AG10803 (cell line): ENCODE measurements at regions not wholly inside any gene's neighbourhood (a gene's known extent, or its start where the extent isn't known, plus 50 kb on each side); places are given as distances from the start of the nearest gene placed in this dataset.
A peak's percentile ranks its signal among the peaks of the same experiment; 100 is the strongest.

Experiments
- DNase-seq: peaks from one replicate; pipeline ENCODE4 v3.0.0; 2010; ENCODE audit warnings: low read depth
- H3K4me3 ChIP-seq: 2 replicates; pipeline ENCODE4 v1.5.1; 2011; ENCODE audit warnings: mild to moderate bottlenecking, low read length, control low read depth
- TF ChIP-seq, protein P1 (sequence below): conservative IDR thresholded peaks from 2 replicates; pipeline ENCODE4 v1.5.1; 2011; ENCODE audit warnings: mild to moderate bottlenecking, low read length, control low read depth, inconsistent platforms

DNA sequence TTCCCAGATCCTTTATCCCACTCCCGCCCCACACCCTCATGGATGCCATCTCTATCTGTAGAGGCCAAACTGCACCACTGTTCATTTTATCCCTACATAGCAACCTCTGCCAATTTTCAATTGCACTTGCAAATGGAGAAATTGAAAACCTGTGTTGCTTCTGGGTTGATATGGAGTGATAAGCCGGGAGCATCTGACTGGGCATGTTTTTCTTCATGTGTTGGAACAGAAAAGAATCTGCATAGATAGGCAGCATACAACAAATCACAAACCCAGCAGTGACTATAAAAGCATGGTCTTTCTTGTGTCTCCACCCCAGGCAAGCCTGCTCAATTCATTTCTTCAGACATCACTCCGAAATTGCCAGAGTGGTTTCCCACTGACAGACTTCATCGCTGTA lies 608.8 kb upstream of the CAMK1G start:
- DNase-seq: no peak
- TF ChIP-seq, protein P1, sequence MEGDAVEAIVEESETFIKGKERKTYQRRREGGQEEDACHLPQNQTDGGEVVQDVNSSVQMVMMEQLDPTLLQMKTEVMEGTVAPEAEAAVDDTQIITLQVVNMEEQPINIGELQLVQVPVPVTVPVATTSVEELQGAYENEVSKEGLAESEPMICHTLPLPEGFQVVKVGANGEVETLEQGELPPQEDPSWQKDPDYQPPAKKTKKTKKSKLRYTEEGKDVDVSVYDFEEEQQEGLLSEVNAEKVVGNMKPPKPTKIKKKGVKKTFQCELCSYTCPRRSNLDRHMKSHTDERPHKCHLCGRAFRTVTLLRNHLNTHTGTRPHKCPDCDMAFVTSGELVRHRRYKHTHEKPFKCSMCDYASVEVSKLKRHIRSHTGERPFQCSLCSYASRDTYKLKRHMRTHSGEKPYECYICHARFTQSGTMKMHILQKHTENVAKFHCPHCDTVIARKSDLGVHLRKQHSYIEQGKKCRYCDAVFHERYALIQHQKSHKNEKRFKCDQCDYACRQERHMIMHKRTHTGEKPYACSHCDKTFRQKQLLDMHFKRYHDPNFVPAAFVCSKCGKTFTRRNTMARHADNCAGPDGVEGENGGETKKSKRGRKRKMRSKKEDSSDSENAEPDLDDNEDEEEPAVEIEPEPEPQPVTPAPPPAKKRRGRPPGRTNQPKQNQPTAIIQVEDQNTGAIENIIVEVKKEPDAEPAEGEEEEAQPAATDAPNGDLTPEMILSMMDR: no peak
- H3K4me3 ChIP-seq: no peak overlapping the region

DNA sequence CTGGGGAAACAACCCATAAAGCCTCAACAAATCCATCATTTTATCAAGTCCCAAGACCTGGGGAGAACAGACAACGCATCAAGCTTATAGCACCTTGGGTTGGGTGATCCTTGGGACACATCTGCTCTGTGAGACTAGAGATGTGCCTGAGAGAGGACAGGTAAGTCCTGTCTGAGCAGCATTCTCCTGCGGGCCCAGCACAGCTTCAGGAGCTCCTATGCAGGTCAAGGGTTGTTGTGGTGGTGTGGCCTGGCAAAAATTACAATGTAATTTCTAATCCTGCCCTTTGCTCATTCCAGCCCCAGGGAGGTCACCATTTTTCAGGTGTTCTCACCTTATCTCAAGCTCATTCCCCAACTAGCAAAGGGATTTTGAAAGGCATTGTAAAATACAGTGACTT lies 608.1 kb upstream of the CAMK1G start:
- TF ChIP-seq, protein P1: no peak
- no peak overlapping the region for H3K4me3 ChIP-seq
- no peak for DNase-seq

DNA sequence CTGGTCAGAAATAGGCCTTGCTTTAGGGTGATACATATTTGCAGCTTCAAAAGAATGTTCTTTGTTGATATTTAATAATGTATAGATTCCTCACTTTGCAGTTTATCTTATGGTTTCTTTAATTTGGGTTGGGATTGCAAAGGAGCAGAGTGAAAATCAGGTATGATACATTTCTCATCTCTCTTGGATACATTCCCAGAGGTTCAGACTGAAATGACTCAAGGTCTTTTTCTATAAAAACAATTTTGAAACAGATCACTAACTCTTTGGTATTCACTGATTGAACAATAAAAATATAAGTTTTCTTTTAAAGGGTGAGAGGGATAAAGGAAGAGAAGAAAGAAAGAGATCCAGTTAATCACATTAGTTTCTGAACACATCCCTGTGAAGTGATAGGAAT lies 606.5 kb upstream of the CAMK1G start:
- no peak overlapping the region for H3K4me3 ChIP-seq
- no peak for DNase-seq
- TF ChIP-seq, protein P1: no peak

DNA sequence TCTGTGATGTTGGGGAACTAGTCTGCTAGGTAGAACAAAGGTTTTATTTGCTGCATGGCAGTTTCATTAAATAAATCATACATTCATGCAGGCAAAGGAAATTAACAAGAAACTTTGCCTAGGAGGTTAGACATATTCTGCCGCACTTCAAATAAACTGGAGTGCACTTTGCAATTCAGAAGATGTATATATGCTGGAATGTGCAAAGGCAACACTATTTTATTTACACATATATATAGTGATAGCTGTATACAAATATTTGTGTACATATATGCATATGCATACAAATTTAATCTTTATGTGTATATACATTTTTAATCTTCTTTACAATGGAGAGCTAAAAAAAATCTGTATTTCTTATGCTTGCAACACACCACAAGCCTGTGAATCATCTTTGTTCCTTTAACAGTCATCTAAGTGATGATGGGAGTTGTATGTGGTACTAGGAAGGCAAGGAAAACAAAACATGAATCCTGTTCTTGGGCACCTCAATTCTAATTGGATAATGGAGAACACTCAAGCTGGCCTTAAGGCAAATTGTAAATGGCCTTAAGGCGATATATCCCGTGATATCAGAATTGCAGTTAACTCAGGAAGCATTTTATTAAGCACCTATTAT lies 605.8 kb upstream of the CAMK1G start:
- peak; percentile 1 for DNase-seq
- H3K4me3 ChIP-seq: no peak overlapping the region
- TF ChIP-seq, protein P1: no peak

DNA sequence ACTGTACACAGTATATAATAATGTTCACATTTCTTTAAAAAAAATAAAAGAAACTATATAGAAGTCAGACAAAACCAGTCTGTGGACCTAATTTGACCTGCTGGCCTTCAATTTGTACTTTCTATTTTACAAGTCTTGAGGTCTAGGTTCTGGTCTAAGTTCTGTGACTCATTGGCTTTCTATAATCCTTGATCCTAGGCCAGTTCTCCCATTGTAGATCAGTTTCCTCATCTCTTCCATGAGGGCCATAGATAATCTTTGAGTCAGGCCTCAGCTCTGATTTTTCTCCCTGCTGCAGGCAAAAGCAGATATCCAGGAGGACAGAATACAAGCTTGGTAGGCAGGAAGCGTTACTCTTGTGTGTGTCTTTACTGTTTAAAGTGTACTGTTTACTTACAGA lies 603.7 kb upstream of the CAMK1G start:
- TF ChIP-seq, protein P1: no peak
- no peak overlapping the region for H3K4me3 ChIP-seq
- DNase-seq: no peak

DNA sequence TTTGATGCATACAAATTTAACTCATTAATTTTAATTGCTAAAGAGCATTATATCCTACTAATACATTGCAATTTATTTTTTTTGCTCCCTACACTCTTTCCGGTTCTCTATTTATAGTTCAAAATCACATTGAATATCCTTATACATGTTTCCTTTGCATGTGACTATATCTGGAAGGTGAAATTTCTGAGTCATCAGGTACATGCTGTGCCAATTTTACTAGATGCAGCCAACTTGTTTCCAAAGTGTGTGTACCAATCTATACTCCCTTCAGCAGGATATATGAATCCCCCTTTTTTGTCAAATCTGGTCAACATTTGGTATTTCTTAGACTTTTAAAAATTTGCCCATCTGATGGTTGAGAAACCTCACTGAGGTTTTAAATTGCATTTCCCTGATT lies 602.9 kb upstream of the CAMK1G start:
- TF ChIP-seq, protein P1: no peak

DNA sequence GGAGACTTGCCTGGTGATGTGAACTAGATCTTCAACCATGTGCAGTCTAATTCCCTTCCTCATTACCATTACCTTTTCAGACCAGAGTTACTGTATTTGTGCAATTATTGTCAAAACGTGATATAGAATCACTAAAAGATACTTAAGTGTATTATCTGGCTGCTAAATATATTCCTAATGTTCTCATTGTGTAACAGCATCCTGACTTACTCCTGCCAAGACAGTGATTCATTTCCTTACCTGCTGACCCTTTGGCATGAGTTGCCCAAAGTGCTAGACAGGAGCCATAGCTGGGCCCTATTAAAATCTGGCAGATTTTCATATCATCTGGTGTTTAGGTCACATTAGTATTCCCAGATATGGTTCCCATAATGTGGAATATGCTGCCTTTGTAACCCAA lies 598.3 kb upstream of the CAMK1G start:
- DNase-seq: peak; percentile 4
- TF ChIP-seq, protein P1: no peak
- no peak overlapping the region for H3K4me3 ChIP-seq

More for the DNA sequence above, 602.9 kb upstream of the CAMK1G start:
- no peak overlapping the region for H3K4me3 ChIP-seq
- DNase-seq: no peak
